Right lobe of liver (tissue), 4 donors: ENCODE measurements at regions not wholly inside any gene's neighbourhood (a gene's known extent, or its start where the extent isn't known, plus 50 kb on each side); places are given as distances from the start of the nearest gene placed in this dataset.

ENCODE experiments used
- POLR2A ChIP-seq: fragments of 450-650 bp; IDR thresholded peaks from one replicate; pipeline ENCODE4 v1.6.1; 2017; ENCODE audit warnings: antibody characterized with exemption, mild to moderate bottlenecking
- TF ChIP-seq, protein P1 (sequence below), 4 donors: fragments of 200-600 bp in 3 of 4; fragments of 450-650 bp in 1 of 4; IDR thresholded peaks; one replicate each; pipeline versions ENCODE4 v1.5.1 to v1.8.0; 2016 to 2022; ENCODE audit warnings: antibody characterized with exemption in 4 of 4, mild to moderate bottlenecking in 2 of 4
- donor health status: DM: no; HTN: no; CAD: no.
- donor health status: DM: no; HTN: no; CAD: no.
- donor health status: DM: no; HTN: yes; CAD: no.

DNA sequence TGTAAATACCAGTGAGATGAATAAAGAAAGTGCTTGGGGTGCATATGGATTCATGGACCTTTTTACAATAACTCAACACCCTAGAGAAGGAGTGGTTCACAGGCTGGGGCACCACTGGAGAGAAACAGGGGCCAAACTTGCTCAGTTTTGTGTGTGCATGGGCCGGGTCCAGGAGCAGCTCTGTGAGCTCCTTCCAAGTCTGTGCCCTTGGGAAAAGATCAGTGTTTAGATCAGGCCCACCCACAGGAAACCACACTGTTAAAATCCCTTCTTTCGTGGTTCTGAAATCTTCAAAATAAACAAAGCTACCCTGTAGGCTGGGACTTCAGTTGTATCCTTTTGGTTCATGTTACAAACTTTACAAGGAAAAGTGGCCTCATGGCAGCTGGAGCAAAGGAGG lies 156.1 kb upstream of the TMEM260 start:
- TF ChIP-seq, protein P1, sequence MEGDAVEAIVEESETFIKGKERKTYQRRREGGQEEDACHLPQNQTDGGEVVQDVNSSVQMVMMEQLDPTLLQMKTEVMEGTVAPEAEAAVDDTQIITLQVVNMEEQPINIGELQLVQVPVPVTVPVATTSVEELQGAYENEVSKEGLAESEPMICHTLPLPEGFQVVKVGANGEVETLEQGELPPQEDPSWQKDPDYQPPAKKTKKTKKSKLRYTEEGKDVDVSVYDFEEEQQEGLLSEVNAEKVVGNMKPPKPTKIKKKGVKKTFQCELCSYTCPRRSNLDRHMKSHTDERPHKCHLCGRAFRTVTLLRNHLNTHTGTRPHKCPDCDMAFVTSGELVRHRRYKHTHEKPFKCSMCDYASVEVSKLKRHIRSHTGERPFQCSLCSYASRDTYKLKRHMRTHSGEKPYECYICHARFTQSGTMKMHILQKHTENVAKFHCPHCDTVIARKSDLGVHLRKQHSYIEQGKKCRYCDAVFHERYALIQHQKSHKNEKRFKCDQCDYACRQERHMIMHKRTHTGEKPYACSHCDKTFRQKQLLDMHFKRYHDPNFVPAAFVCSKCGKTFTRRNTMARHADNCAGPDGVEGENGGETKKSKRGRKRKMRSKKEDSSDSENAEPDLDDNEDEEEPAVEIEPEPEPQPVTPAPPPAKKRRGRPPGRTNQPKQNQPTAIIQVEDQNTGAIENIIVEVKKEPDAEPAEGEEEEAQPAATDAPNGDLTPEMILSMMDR (IDR thresholded peaks at IDR 0.05), result no peak
- TF ChIP-seq POLR2A, result no peak
